ENCODE measurements at regions not wholly inside any gene's neighbourhood (a gene's known extent, or its start where the extent isn't known, plus 50 kb on each side); places are given as distances from the start of the nearest gene placed in this dataset.
"Not testable (repeated sequence)": the region's sequence is repeated elsewhere in the genome, so short reads cannot be mapped to it uniquely, and the experiment has no call there.

GRCh38 chr2:195072806-195073205, 584.2 kb upstream of the SLC39A10 start:
- H2BK20ac ChIP-seq (ENCODE audit: low read length); H2BK12ac ChIP-seq (ENCODE audit: low read depth, low read length); H3K4me3 ChIP-seq (ENCODE audit: extremely low read depth in 1 of 4, insufficient read depth in 2 of 4, low read depth in 3 of 4, low read length in 4 of 4); H2BK15ac ChIP-seq (ENCODE audit: low read length); H3K9me3 ChIP-seq (ENCODE audit: insufficient read depth in 2 of 2, low read depth in 1 of 2, low read length in 1 of 2); CTCF ChIA-PET (ENCODE audit: partially characterized antibody); H3K56ac ChIP-seq (replicated peaks; ENCODE audit: insufficient read length, low read depth, low read length); H4K8ac ChIP-seq (ENCODE audit: extremely low read depth, insufficient read depth, low read length); H2BK120ac ChIP-seq (replicated peaks; ENCODE audit: low read depth, low read length); H3K23me2 ChIP-seq (ENCODE audit: low read depth, low read length); POLR2A ChIA-PET (ENCODE audit: partially characterized antibody); H3K23ac ChIP-seq (ENCODE audit: insufficient read length); H3K14ac ChIP-seq (ENCODE audit: insufficient read length); H3K79me1 ChIP-seq (ENCODE audit: low read depth, low read length); FAIRE-seq; H4K91ac ChIP-seq (replicated peaks; ENCODE audit: insufficient read length, low read length); H2AK5ac ChIP-seq (ENCODE audit: low read depth, low read length); H2BK5ac ChIP-seq (ENCODE audit: low read depth, low read length); H3K18ac ChIP-seq (ENCODE audit: extremely low read depth, low read length); H4K20me1 ChIP-seq (replicated peaks in 1 of 2; ENCODE audit: control insufficient read depth in 1 of 2, insufficient read depth in 2 of 2, low read length in 2 of 2); H3K27ac ChIP-seq (ENCODE audit: low read depth, low read length); H3K79me2 ChIP-seq (ENCODE audit: control insufficient read depth in 1 of 2, insufficient read depth in 2 of 2, low read length in 2 of 2); H3K4me1 ChIP-seq (replicated peaks in 1 of 4; ENCODE audit: control insufficient read depth in 3 of 4, insufficient read depth in 4 of 4, low read length in 3 of 4); DNase-seq (ENCODE audit: low read depth in 1 of 2, low spot score in 2 of 2); H3K9ac ChIP-seq (replicated peaks in 1 of 4; ENCODE audit: extremely low read depth in 1 of 4, low read depth in 3 of 4, low read length in 3 of 4); H3K27me3 ChIP-seq (replicated peaks in 1 of 4; ENCODE audit: control insufficient read depth in 3 of 4, extremely low read depth in 1 of 4, insufficient read depth in 3 of 4, low read length in 3 of 4); H4K5ac ChIP-seq (ENCODE audit: insufficient read length, low read depth, low read length); H3K36me3 ChIP-seq (ENCODE audit: control insufficient read depth in 2 of 4, insufficient read depth in 4 of 4, low read length in 3 of 4); H3K4ac ChIP-seq (replicated peaks; ENCODE audit: insufficient read length, low read depth, low read length); H2AFZ ChIP-seq (ENCODE audit: low read length): not testable (repeated sequence)
- 35% methylated on average over 4 of the region's 13 CpGs; no CpG with 5 or more reads in 1 of the 2 experiments for WGBS, 2 experiments (ENCODE audit: extremely low coverage in 1 of 2, insufficient coverage in 1 of 2, insufficient read length in 1 of 2, insufficient replicate concordance in 2 of 2, low coverage in 1 of 2, low lambda C conversion rate in 2 of 2, missing lambda C conversion rate in 1 of 2)
- peak overlapping the region in 1 of 2 experiments; percentile 31; a peak in 1 of 4 replicates for H3K4me2 ChIP-seq (ENCODE audit: insufficient read depth in 1 of 2, low read depth in 2 of 2, low read length in 2 of 2)
